DMS 273 (cell line): ENCODE measurements at regions not wholly inside any gene's neighbourhood (a gene's known extent, or its start where the extent isn't known, plus 50 kb on each side); places are given as distances from the start of the nearest gene placed in this dataset.

Source experiments
- DNase-seq: peaks from one replicate; lab custom pipeline; 2025; ENCODE audit not compliant: unreplicated experiment; lab: John Stamatoyannopoulos, UW

GRCh38 chr9:86732514-86733171 lies 214.7 kb downstream of the GAS1 start:
- peak; percentile 47 for DNase-seq

- DNase-seq = no peak
Observed at GRCh38 chr9:86731511-86732063, 215.7 kb downstream of the GAS1 start.

GRCh38 chr9:86730163-86730928 lies 217.0 kb downstream of the GAS1 start:
- DNase-seq = no peak

- no peak for DNase-seq
Observed at GRCh38 chr9:86724529-86724928, 222.8 kb downstream of the GAS1 start.

GRCh38 chr9:86723346-86723745 lies 224.0 kb downstream of the GAS1 start:
- no peak for DNase-seq

- DNase-seq = no peak
Observed at GRCh38 chr9:86722706-86723075, 224.6 kb downstream of the GAS1 start.

- no peak for DNase-seq
Observed at GRCh38 chr9:86721843-86722705, 225.2 kb downstream of the GAS1 start.

- no peak for DNase-seq
Observed at GRCh38 chr9:86721226-86721781, 226.0 kb downstream of the GAS1 start.

GRCh38 chr9:86720639-86721225 lies 226.6 kb downstream of the GAS1 start:
- DNase-seq = no peak

- DNase-seq = no peak
Observed at GRCh38 chr9:86718388-86719049, 228.8 kb downstream of the GAS1 start.

GRCh38 chr9:86716326-86716922 lies 230.9 kb downstream of the GAS1 start:
- no peak for DNase-seq

- DNase-seq = no peak
Observed at GRCh38 chr9:86714999-86715398, 232.3 kb downstream of the GAS1 start.

GRCh38 chr9:86713970-86714369 lies 233.3 kb downstream of the GAS1 start:
- no peak for DNase-seq

GRCh38 chr9:86713470-86713869 lies 233.8 kb downstream of the GAS1 start:
- DNase-seq = no peak

GRCh38 chr9:86708918-86709835 lies 238.1 kb downstream of the GAS1 start:
- DNase-seq = no peak

- DNase-seq = no peak
Observed at GRCh38 chr9:86707932-86708510, 239.3 kb downstream of the GAS1 start.

GRCh38 chr9:86706391-86706790 lies 240.9 kb downstream of the GAS1 start:
- DNase-seq = no peak

GRCh38 chr9:86705490-86705889 lies 241.8 kb downstream of the GAS1 start:
- no peak for DNase-seq
